Caco-2 (cell line): ENCODE measurements at regions not wholly inside any gene's neighbourhood (a gene's known extent, or its start where the extent isn't known, plus 50 kb on each side); places are given as distances from the start of the nearest gene placed in this dataset.

Experiments used
- BruUV-seq: library from RNA; stranded (reverse); fragments of 400-500 nt; replicated peaks from 2 replicates; lab custom pipeline; 2021; lab: Mats Ljungman, UMichigan
- CTCF ChIA-PET: fragments of 300-600 bp; sonication (Branson Sonifier 250); formaldehyde crosslinking; loops from one replicate; lab custom pipeline; 2022; ENCODE audit warnings: antibody characterized with exemption; lab: Charles Lee
- POLR2A ChIA-PET: fragments of 300-600 bp; sonication (Branson Sonifier 250); formaldehyde crosslinking; loops from one replicate; lab custom pipeline; 2022; ENCODE audit warnings: antibody characterized with exemption; lab: Charles Lee
- DNase-seq, 2 experiments: peaks; one replicate each; pipeline versions ENCODE4 v3.0.0 to v3.0.0-alpha.2; 2020 to 2022
- H3K27me3 ChIP-seq: replicated peaks from 2 replicates; pipeline ENCODE4 v1.6.0; 2011; ENCODE audit warnings: low read length; ENCODE audit not compliant: control insufficient read depth, insufficient read depth
- H3K36me3 ChIP-seq: 2 replicates; pipeline ENCODE4 v1.5.1; 2011; ENCODE audit warnings: low read length; ENCODE audit not compliant: control insufficient read depth, insufficient read depth
- H3K4me1 ChIP-seq: fragments of 250-450 bp; sonication (Bioruptor Pico); 2 replicates; pipeline ENCODE4 v1.5.1; 2020; ENCODE audit warnings: mild to moderate bottlenecking
- H3K4me3 ChIP-seq: 2 replicates; pipeline ENCODE4 v1.5.1; 2011; ENCODE audit warnings: low read depth, mild to moderate bottlenecking, control low read depth, low read length
- H3K9me3 ChIP-seq: fragments of 250-450 bp; sonication (Bioruptor Pico); 2 replicates; pipeline ENCODE4 v1.5.1; 2020; ENCODE audit warnings: mild to moderate bottlenecking, moderate library complexity
- H3K27ac Mint-ChIP-seq: one replicate; pipeline ENCODE4 v1.8.0; 2022; ENCODE audit warnings: mixed read lengths; ENCODE audit not compliant: unreplicated experiment
- H3K27me3 Mint-ChIP-seq: one replicate; pipeline ENCODE4 v1.8.0; 2022; ENCODE audit warnings: mixed read lengths; ENCODE audit not compliant: insufficient read depth, unreplicated experiment
- H3K36me3 Mint-ChIP-seq: one replicate; pipeline ENCODE4 v1.8.0; 2022; ENCODE audit warnings: mild to moderate bottlenecking, mixed read lengths; ENCODE audit not compliant: insufficient read depth, unreplicated experiment
- H3K4me1 Mint-ChIP-seq: one replicate; pipeline ENCODE4 v1.8.0; 2022; ENCODE audit warnings: low read depth, mixed read lengths; ENCODE audit not compliant: unreplicated experiment
- H3K4me3 Mint-ChIP-seq: one replicate; pipeline ENCODE4 v1.8.0; 2022; ENCODE audit warnings: mild to moderate bottlenecking, moderate library complexity, mixed read lengths; ENCODE audit not compliant: unreplicated experiment
- H3K9me3 Mint-ChIP-seq: one replicate; pipeline ENCODE4 v1.8.0; 2022; ENCODE audit warnings: mixed read lengths; ENCODE audit not compliant: unreplicated experiment
- CTCF ChIP-seq, 2 experiments: fragments of 200-600 bp in 1 of 2; IDR thresholded peaks; 1 replicate in 1 of 2; 2 replicates in 1 of 2; pipeline versions ENCODE4 v1.5.1 to v1.8.0; 2011 to 2022; ENCODE audit warnings: antibody characterized with exemption in 1 of 2, control low read depth in 1 of 2, inconsistent platforms in 1 of 2, low read depth in 1 of 2, low read length in 1 of 2, mild to moderate bottlenecking in 1 of 2, moderate library complexity in 1 of 2; ENCODE audit not compliant: insufficient read depth in 1 of 2, severe bottlenecking in 1 of 2, unreplicated experiment in 1 of 2
- intact Hi-C: fragments of 100-400 bp; cut with micrococcal nuclease; formaldehyde crosslinking; loops from one replicate; pipeline ENCODE4 v1.10.0; 2022; ENCODE audit not compliant: unreplicated experiment

GRCh38 chr22:49208768-49209252, 618.9 kb downstream of the BRD1 start:
- ChIA-PET CTCF (no interaction called here), POLR2A (no interaction called here)
- no peaks in the 10 kb centered on the region for H3K4me1 ChIP-seq
- Mint-ChIP-seq H3K4me3 (no peak overlapping the region), H3K27ac (no peak overlapping the region), H3K27me3 (peaks cover 10% of the 10 kb centered on the region), H3K9me3 (no peaks in the 10 kb centered on the region), H3K4me1 (no peaks in the 10 kb centered on the region), H3K36me3 (peaks cover 4% of the 10 kb centered on the region)
- no peaks in the 10 kb centered on the region for H3K27me3 ChIP-seq
- intact Hi-C loops = no loop called here
- BruUV-seq = no TSS peak
- H3K4me3 ChIP-seq = no peak overlapping the region
- no peaks in the 10 kb centered on the region for H3K9me3 ChIP-seq
- no peaks in the 10 kb centered on the region for H3K36me3 ChIP-seq
- no peak for DNase-seq
- no peak for TF ChIP-seq CTCF (IDR thresholded peaks at IDR 0.05; ENCODE audit: insufficient read depth in 1 of 2, low read depth in 1 of 2, low read length in 1 of 2, severe bottlenecking in 1 of 2, unreplicated experiment in 1 of 2)

GRCh38 chr22:49208004-49208402, 619.7 kb downstream of the BRD1 start:
- intact Hi-C loops = no loop called here
- no peaks in the 10 kb centered on the region for H3K9me3 Mint-ChIP-seq
- Histone ChIP-seq H3K27me3 (no peaks in the 10 kb centered on the region), H3K9me3 (no peaks in the 10 kb centered on the region), H3K4me3 (no peak overlapping the region), H3K4me1 (no peaks in the 10 kb centered on the region), H3K36me3 (no peaks in the 10 kb centered on the region)
- ChIA-PET POLR2A (no interaction called here), CTCF (no interaction called here)
- DNase-seq = peak in 1 of 2 experiments; percentile 3
- H3K27me3 Mint-ChIP-seq = peaks cover 12% of the 10 kb centered on the region
- no peak for TF ChIP-seq CTCF (IDR thresholded peaks at IDR 0.05; ENCODE audit: insufficient read depth in 1 of 2, low read depth in 1 of 2, low read length in 1 of 2, severe bottlenecking in 1 of 2, unreplicated experiment in 1 of 2)
- H3K36me3 Mint-ChIP-seq = peaks cover 4% of the 10 kb centered on the region
- no peaks in the 10 kb centered on the region for H3K4me1 Mint-ChIP-seq
- no peak overlapping the region for H3K4me3 Mint-ChIP-seq
- BruUV-seq = no TSS peak
- H3K27ac Mint-ChIP-seq = no peak overlapping the region

- Mint-ChIP-seq H3K36me3 (peaks cover 4% of the 10 kb centered on the region), H3K27me3 (peaks cover 12% of the 10 kb centered on the region), H3K4me3 (no peak overlapping the region), H3K27ac (no peak overlapping the region), H3K4me1 (no peaks in the 10 kb centered on the region), H3K9me3 (no peaks in the 10 kb centered on the region)
- no peaks in the 10 kb centered on the region for H3K4me1 ChIP-seq
- no peak for TF ChIP-seq CTCF (IDR thresholded peaks at IDR 0.05; ENCODE audit: insufficient read depth in 1 of 2, low read depth in 1 of 2, low read length in 1 of 2, severe bottlenecking in 1 of 2, unreplicated experiment in 1 of 2)
- CTCF ChIA-PET = no interaction called here
- no peaks in the 10 kb centered on the region for H3K9me3 ChIP-seq
- no peak overlapping the region for H3K4me3 ChIP-seq
- DNase-seq = peak in 1 of 2 experiments; percentile 12
- POLR2A ChIA-PET = no interaction called here
- H3K27me3 ChIP-seq = no peaks in the 10 kb centered on the region
- intact Hi-C loops = no loop called here
- no TSS peak for BruUV-seq
- no peaks in the 10 kb centered on the region for H3K36me3 ChIP-seq
These were observed 620.4 kb downstream of the BRD1 start for GRCh38 chr22:49207008-49208003.
